NB4 (cell line): ENCODE measurements at regions not wholly inside any gene's neighbourhood (a gene's known extent, or its start where the extent isn't known, plus 50 kb on each side); places are given as distances from the start of the nearest gene placed in this dataset.

ENCODE experiments used
- CTCF ChIP-seq: IDR thresholded peaks from one replicate; pipeline ENCODE4 v1.5.1; 2012; ENCODE audit warnings: low read depth, low read length
- MAX ChIP-seq: IDR thresholded peaks from 2 replicates; pipeline ENCODE4 v1.6.1; 2011; ENCODE audit warnings: low read depth, low read length

- TF ChIP-seq MAX (no peak), CTCF (no peak)
Measured at GRCh38 chr6:163738725-163739407, 324.3 kb downstream of the QKI start.
